ENCODE measurements at regions not wholly inside any gene's neighbourhood (a gene's known extent, or its start where the extent isn't known, plus 50 kb on each side); places are given as distances from the start of the nearest gene placed in this dataset.

GRCh38 chr10:35723059-35723458, 81.0 kb upstream of the FZD8 start:
- Histone ChIP-seq H3K36me3 (no peaks in the 10 kb centered on the region), H3K4me3 (no peak overlapping the region), H3K9me3 (no peaks in the 10 kb centered on the region), H3K27ac (no peak overlapping the region), H3K4me1 (no peaks in the 10 kb centered on the region), H3K27me3 (no peaks in the 10 kb centered on the region)
- no peak for DNase-seq (ENCODE audit: low spot score in 2 of 2)
- TF ChIP-seq EP300 (IDR thresholded peaks at IDR 0.05) (no peak), POLR2AphosphoS5 (IDR thresholded peaks at IDR 0.05) (no peak), POLR2A (IDR thresholded peaks at IDR 0.05) (no peak), CTCF (IDR thresholded peaks at IDR 0.05) (no peak)
- 52% methylated on average over 4 of the region's 4 CpGs for WGBS

- no peak for DNase-seq (ENCODE audit: low spot score in 2 of 2)
- Histone ChIP-seq H3K27ac (no peak overlapping the region), H3K36me3 (no peaks in the 10 kb centered on the region), H3K27me3 (no peaks in the 10 kb centered on the region), H3K4me1 (no peaks in the 10 kb centered on the region), H3K4me3 (no peak overlapping the region), H3K9me3 (no peaks in the 10 kb centered on the region)
- no peak for TF ChIP-seq POLR2AphosphoS5 (IDR thresholded peaks at IDR 0.05)
- no peak for TF ChIP-seq EP300 (IDR thresholded peaks at IDR 0.05)
- TF ChIP-seq CTCF (IDR thresholded peaks at IDR 0.05): no peak
- TF ChIP-seq POLR2A (IDR thresholded peaks at IDR 0.05): no peak
- 86% methylated on average over 4 of the region's 4 CpGs for WGBS
Measured at GRCh38 chr10:35722636-35723035, 80.5 kb upstream of the FZD8 start.

GRCh38 chr10:35722226-35722625, 80.1 kb upstream of the FZD8 start:
- Histone ChIP-seq H3K36me3 (no peaks in the 10 kb centered on the region), H3K4me3 (no peak overlapping the region), H3K27ac (no peak overlapping the region), H3K9me3 (no peaks in the 10 kb centered on the region), H3K27me3 (no peaks in the 10 kb centered on the region), H3K4me1 (no peaks in the 10 kb centered on the region)
- no peak for DNase-seq (ENCODE audit: low spot score in 2 of 2)
- TF ChIP-seq CTCF (IDR thresholded peaks at IDR 0.05): no peak
- TF ChIP-seq POLR2AphosphoS5 (IDR thresholded peaks at IDR 0.05): no peak
- TF ChIP-seq EP300 (IDR thresholded peaks at IDR 0.05): no peak
- no peak for TF ChIP-seq POLR2A (IDR thresholded peaks at IDR 0.05)
- 92% methylated on average over 5 of the region's 5 CpGs for WGBS

DNA sequence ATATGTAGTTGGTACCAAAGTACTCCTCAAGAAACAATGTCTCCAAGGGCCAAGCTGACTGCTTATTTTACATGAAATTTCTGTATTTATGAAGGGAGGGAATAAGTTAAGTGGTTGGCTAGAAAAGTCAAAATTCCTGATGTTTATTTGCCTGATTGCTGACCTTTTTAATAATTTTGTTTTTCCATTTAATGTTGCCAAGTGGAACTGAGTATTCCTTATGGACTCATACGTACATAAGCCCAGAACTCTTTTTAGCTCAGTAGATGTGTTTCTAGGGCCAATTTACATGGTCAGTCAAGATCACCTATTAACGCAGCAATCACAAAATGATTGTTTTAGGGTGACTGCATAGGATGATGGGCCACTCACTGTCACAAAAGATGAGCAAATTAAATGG, 78.3 kb upstream of the FZD8 start:
- H3K9me3 ChIP-seq: no peaks in the 10 kb centered on the region
- H3K27me3 ChIP-seq: no peaks in the 10 kb centered on the region
- no peak overlapping the region for H3K27ac ChIP-seq
- H3K4me1 ChIP-seq: no peaks in the 10 kb centered on the region
- TF ChIP-seq CTCF (IDR thresholded peaks at IDR 0.05): no peak
- 80% methylated on average over 2 of the region's 2 CpGs for WGBS
- no peak for DNase-seq (ENCODE audit: low spot score in 2 of 2)
- H3K36me3 ChIP-seq: no peaks in the 10 kb centered on the region
- no peak overlapping the region for H3K4me3 ChIP-seq

GRCh38 chr10:35716776-35717175, 74.7 kb upstream of the FZD8 start:
- Histone ChIP-seq H3K9me3 (no peaks in the 10 kb centered on the region), H3K27me3 (peaks cover 8% of the 10 kb centered on the region), H3K4me1 (no peaks in the 10 kb centered on the region), H3K4me3 (no peak overlapping the region), H3K36me3 (no peaks in the 10 kb centered on the region), H3K27ac (no peak overlapping the region)
- no peak for TF ChIP-seq EP300 (IDR thresholded peaks at IDR 0.05)
- no peak for TF ChIP-seq POLR2A (IDR thresholded peaks at IDR 0.05)
- no peak for TF ChIP-seq POLR2AphosphoS5 (IDR thresholded peaks at IDR 0.05)
- no peak for TF ChIP-seq CTCF (IDR thresholded peaks at IDR 0.05)
- no peak for DNase-seq (ENCODE audit: low spot score in 2 of 2)
- WGBS: 75% methylated on average over 1 of the region's 1 CpG
